ENCODE measurements at regions not wholly inside any gene's neighbourhood (a gene's known extent, or its start where the extent isn't known, plus 50 kb on each side); places are given as distances from the start of the nearest gene placed in this dataset.

- TF ChIP-seq CTCF (IDR thresholded peaks at IDR 0.05) (no peak), ZFX (IDR thresholded peaks at IDR 0.05; ENCODE audit: borderline replicate concordance) (no peak)
Observed at GRCh38 chr2:149924549-149925213, 337.1 kb upstream of the MMADHC start.
